Hematopoietic multipotent progenitor cell treated with erythropoietin and hydrocortisone succinate and interleukin-3 and kit ligand, for 4 days (in vitro differentiated cells): ENCODE measurements at regions not wholly inside any gene's neighbourhood (a gene's known extent, or its start where the extent isn't known, plus 50 kb on each side); places are given as distances from the start of the nearest gene placed in this dataset.
A peak's percentile ranks its signal among the peaks of the same experiment; 100 is the strongest.
"Not testable (repeated sequence)": the region's sequence is repeated elsewhere in the genome, so short reads cannot be mapped to it uniquely, and the experiment has no call there.

Experiments used
- DNase-seq: peaks from one replicate; pipeline ENCODE4 v3.0.0-alpha.2; 2015

DNA sequence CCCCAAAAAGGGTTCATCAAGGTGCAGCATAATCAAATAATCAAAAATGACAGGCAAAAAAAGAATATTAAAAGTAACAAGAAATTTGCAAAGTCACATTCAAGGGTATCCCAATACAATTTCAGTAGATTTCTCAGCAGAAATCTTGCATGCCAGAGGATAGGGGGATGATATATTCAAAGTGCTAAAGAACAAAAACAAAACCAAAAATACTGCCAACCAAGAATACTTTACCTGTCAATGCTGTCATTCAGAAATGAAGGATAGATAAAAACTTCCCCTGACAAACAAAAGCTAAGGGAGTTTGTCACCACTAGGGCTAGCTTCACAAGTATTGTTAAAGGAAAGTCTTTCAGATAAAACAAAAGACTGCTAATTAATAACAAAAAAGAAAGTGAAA, 68.7 kb upstream of the EDIL3 start:
- no peak for DNase-seq

DNA sequence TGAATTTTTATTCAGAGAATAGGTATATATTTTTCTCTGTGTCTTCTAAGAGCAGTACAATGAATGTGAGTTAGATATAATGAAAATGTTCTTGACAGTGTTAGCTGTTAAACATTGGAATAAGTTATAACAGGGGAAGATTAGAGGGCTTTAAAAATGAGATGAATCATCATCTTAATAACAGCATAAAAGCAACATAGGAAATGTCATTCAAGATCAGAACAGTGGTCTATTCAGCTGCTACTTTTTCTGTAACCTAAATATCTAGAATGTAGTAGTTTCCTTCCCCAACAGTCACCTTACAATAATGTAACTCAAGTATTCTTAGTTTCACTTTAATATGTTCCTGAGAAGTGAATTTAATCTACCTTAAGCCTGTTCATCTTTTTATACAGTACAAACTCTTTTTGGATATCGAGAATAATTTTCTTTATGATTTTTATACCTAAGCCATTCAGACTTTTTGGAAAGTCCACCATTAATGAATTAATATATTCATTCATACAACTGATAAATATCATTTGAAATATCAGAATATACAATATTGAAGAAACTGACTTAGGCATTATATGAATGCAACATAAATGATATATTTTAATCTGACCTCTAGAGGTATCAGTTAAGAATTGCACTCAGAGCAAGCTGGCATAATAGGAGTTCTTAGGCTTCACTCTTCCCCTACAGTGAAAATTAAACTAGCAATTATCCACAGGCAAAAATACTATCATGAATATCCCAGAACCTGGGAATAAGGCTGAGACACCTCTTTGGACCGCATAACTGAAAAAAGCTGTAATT, 66.1 kb upstream of the EDIL3 start:
- peak; percentile 13 for DNase-seq

DNA sequence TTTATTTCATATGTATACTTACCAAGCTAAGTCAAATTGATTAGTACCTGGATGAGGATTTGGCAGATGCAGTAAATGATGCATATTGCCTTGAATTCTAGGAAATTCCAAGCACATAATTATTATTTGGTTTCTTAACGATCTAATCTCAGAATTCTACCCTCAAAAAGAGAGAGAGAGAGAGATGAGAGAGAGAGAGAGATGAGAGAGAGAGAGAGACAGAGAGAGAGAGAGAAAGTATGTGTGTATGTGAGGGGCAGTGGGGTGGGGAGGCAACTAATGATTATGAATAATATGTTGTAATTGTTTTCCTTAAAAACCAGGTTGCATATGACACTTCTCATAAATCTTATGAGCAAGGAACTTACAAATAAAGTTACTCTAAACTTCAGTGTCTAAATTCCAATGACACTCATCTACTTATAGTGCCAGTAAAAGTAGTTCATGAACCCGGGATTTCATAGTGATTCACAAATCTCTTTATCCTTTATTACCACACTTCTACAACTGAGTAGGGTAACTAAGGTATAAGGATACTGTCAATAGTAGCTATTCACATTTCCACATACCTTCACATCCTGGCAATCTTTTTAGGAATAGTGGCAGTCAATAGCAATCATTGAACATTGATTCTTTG, 60.5 kb upstream of the EDIL3 start:
- no peak for DNase-seq

DNA sequence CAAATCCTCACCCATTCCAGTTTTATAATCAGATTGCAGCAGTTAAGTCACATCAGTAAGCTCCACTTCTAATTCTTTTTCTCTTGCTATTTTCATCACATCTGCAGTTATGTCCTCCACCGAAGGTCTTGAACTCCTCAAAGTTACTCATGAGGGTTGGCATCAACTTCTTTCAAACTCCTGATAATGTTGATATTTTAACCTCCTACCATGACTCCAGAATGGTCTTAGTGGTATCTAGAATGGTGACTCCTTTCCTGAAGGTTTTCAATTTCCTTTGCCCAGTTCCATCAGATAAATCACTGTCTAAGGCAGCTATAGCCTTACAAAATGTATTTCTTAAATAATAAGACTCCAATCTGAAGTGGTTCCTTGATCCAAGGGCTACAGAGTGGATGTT, 53.8 kb upstream of the EDIL3 start:
- DNase-seq: no peak

DNA sequence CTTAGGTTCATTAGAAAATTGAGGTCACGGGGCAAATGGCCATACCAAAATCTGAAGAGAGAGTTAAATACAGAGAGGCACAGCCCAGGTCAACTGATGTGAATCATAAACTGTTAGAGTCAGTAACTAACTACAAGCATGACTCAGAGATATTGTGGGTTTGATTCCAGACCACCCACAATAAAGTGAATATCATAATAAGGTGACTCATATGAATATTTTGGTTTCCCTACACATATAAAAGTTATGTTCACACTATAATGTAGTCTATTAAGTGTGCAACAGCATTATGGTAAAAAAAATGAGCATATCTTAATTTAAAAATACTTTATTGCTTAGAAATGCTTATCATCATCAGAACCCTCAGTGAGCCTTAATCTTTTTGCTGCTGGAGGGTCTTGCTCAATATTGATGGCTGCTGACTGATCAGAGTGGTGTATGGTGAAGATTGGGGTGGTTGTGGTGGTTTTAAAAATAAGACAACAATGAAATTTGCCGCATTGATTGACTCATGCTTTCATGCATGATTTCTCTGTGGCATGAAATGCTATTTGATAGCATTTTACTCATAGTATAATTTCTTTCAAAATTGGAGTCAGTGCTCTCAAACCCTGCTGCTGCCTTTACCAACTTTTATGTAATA, 53.1 kb upstream of the EDIL3 start:
- peak; percentile 48 for DNase-seq

DNA sequence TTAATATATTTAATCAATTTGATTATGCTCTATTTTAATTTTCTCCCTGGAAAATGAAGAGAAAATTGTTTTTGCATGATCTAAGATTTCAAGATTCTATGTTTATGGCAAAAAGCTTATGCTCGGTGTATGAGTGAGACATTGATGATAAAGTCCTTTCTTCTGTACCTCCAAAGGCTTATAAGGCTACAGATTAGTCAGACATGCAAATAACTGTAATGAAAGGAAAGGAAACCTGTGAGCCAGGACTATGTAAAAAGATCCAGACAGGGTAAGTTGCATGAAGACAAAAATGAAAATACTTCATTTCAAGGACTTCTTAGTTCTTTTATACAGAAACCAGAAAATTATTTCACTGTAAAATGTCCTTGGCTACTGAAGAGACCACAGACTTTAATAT, 52.2 kb upstream of the EDIL3 start:
- DNase-seq: no peak

DNA sequence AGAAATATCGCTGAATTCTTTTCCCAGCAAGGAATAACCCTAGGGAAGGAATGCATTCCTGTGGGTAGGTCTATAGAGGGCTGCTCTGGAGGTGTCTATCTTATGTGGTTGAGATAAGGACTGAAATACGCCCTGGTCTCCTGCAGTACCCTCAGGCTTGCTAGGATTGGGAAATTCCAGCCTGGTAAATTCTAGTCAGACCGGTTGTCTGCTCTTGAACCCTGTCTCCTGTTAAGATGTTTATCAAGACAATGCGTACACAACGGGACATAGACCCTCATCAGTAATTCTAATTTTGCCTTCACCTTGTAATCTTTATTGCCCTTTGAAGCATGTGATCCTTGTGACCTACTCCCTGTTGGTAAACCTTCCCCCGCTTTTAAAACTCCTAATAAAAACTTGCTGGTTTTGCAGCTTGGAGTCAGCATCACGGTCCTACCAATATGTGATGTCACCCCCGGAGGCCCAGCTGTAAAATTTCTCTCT, 51.2 kb upstream of the EDIL3 start:
- not testable (repeated sequence) for DNase-seq
